Ascending aorta (tissue), 2 donors: ENCODE measurements at regions not wholly inside any gene's neighbourhood (a gene's known extent, or its start where the extent isn't known, plus 50 kb on each side); places are given as distances from the start of the nearest gene placed in this dataset.

Experiments used
- DNase-seq, 2 donors: peaks; one replicate each; pipeline ENCODE4 v3.0.0-alpha.2; 2019; ENCODE audit warnings: low spot score in 2 of 2
- H3K27ac ChIP-seq, 2 donors: fragments of 200-600 bp; sonication (generic); one replicate each; pipeline ENCODE4 v1.5.1; 2016 to 2017; ENCODE audit warnings: mild to moderate bottlenecking in 1 of 2
- H3K27me3 ChIP-seq: fragments of 200-600 bp; sonication (generic); one replicate; pipeline ENCODE4 v1.5.1; 2017
- H3K36me3 ChIP-seq, 2 donors: fragments of 200-600 bp; sonication (generic); one replicate each; pipeline ENCODE4 v1.5.1; 2016
- H3K4me1 ChIP-seq, 2 donors: fragments of 200-600 bp; sonication (generic); one replicate each; pipeline ENCODE4 v1.5.1; 2016 to 2017; ENCODE audit warnings: mild to moderate bottlenecking in 1 of 2
- H3K4me3 ChIP-seq, 2 donors: fragments of 200-600 bp; sonication (generic); one replicate each; pipeline ENCODE4 v1.5.1; 2016 to 2017; ENCODE audit warnings: mild to moderate bottlenecking in 1 of 2
- H3K9me3 ChIP-seq, 2 donors: fragments of 200-600 bp; sonication (generic); one replicate each; pipeline ENCODE4 v1.5.1; 2016
- CTCF ChIP-seq, 3 experiments: fragments of 200-600 bp in 2 of 3; fragments of 450-650 bp in 1 of 3; sonication (generic) in 2 of 3; IDR thresholded peaks; one replicate each; pipeline ENCODE4 v1.5.1; 2016 to 2019; ENCODE audit warnings: antibody characterized with exemption in 3 of 3, mild to moderate bottlenecking in 1 of 3, moderate library complexity in 1 of 3
- intact Hi-C: fragments of 100-400 bp; cut with DNase I; formaldehyde crosslinking; loops from one replicate; pipeline ENCODE4 v1.15.1; 2023

- H3K27me3 ChIP-seq = no peaks in the 10 kb centered on the region
These were observed 142.8 kb upstream of the RAI2 start for GRCh38 chrX:18003876-18004275.

GRCh38 chrX:18002791-18003190 lies 141.7 kb upstream of the RAI2 start:
- no peaks in the 10 kb centered on the region for H3K4me1 ChIP-seq
- intact Hi-C loops = no loop called here
- TF ChIP-seq CTCF (IDR thresholded peaks at IDR 0.05) = no peak
- no peaks in the 10 kb centered on the region for H3K27me3 ChIP-seq
- H3K4me3 ChIP-seq = no peak overlapping the region
- H3K27ac ChIP-seq = no peak overlapping the region
- no peak for DNase-seq
- H3K9me3 ChIP-seq = peaks cover 0 to 3% of the 10 kb centered on the region in 2 donors
- H3K36me3 ChIP-seq = no peaks in the 10 kb centered on the region

More at GRCh38 chrX:18003876-18004275, 142.8 kb upstream of the RAI2 start:
- TF ChIP-seq CTCF (IDR thresholded peaks at IDR 0.05) = no peak
- H3K27ac ChIP-seq = no peak overlapping the region
- H3K9me3 ChIP-seq = peaks cover 0 to 3% of the 10 kb centered on the region in 2 donors
- no peak for DNase-seq
- H3K4me3 ChIP-seq = no peak overlapping the region
- no peaks in the 10 kb centered on the region for H3K36me3 ChIP-seq
- no peaks in the 10 kb centered on the region for H3K4me1 ChIP-seq
- intact Hi-C loops = no loop called here

- no peak for TF ChIP-seq CTCF (IDR thresholded peaks at IDR 0.05)
- no peak for DNase-seq
- H3K4me1 ChIP-seq = no peaks in the 10 kb centered on the region
- peaks cover 0 to 3% of the 10 kb centered on the region in 2 donors for H3K9me3 ChIP-seq
- intact Hi-C loops = no loop called here
- no peak overlapping the region for H3K4me3 ChIP-seq
- H3K27me3 ChIP-seq = no peaks in the 10 kb centered on the region
- H3K36me3 ChIP-seq = no peaks in the 10 kb centered on the region
- H3K27ac ChIP-seq = no peak overlapping the region
These were observed 133.3 kb upstream of the RAI2 start for GRCh38 chrX:17994429-17994828.

GRCh38 chrX:17993062-17993461 lies 132.0 kb upstream of the RAI2 start:
- Histone ChIP-seq H3K4me3 (no peak overlapping the region), H3K9me3 (no peaks in the 10 kb centered on the region), H3K4me1 (no peaks in the 10 kb centered on the region), H3K27me3 (no peaks in the 10 kb centered on the region), H3K27ac (no peak overlapping the region), H3K36me3 (no peaks in the 10 kb centered on the region)
- no peak for DNase-seq
- intact Hi-C loops = no loop called here
- TF ChIP-seq CTCF (IDR thresholded peaks at IDR 0.05) = no peak

GRCh38 chrX:17990532-17990931 lies 129.4 kb upstream of the RAI2 start:
- no peaks in the 10 kb centered on the region for H3K9me3 ChIP-seq
- intact Hi-C loops = no loop called here
- no peaks in the 10 kb centered on the region for H3K27me3 ChIP-seq
- H3K4me1 ChIP-seq = no peaks in the 10 kb centered on the region
- H3K4me3 ChIP-seq = no peak overlapping the region
- no peak for DNase-seq
- H3K36me3 ChIP-seq = no peaks in the 10 kb centered on the region
- no peak overlapping the region for H3K27ac ChIP-seq
- TF ChIP-seq CTCF (IDR thresholded peaks at IDR 0.05) = no peak

GRCh38 chrX:17987783-17988182 lies 126.7 kb upstream of the RAI2 start:
- intact Hi-C loops = no loop called here
- no peak for DNase-seq
- Histone ChIP-seq H3K4me1 (no peaks in the 10 kb centered on the region), H3K36me3 (no peaks in the 10 kb centered on the region), H3K27me3 (no peaks in the 10 kb centered on the region), H3K4me3 (no peak overlapping the region), H3K27ac (no peak overlapping the region), H3K9me3 (no peaks in the 10 kb centered on the region)
- no peak for TF ChIP-seq CTCF (IDR thresholded peaks at IDR 0.05)
